Peyer's patch (tissue), 4 donors: ENCODE measurements at regions not wholly inside any gene's neighbourhood (a gene's known extent, or its start where the extent isn't known, plus 50 kb on each side); places are given as distances from the start of the nearest gene placed in this dataset.

ENCODE experiments used
- POLR2A ChIP-seq, 2 donors: fragments of 450-650 bp; IDR thresholded peaks; one replicate each; pipeline ENCODE4 v1.5.1; 2017; ENCODE audit warnings: antibody characterized with exemption in 2 of 2, mild to moderate bottlenecking in 2 of 2, moderate library complexity in 2 of 2
- TF ChIP-seq, protein P1 (sequence below), 6 experiments: fragments of 450-650 bp in 4 of 6; fragments of 200-600 bp in 2 of 6; sonication (generic) in 1 of 6; IDR thresholded peaks; one replicate each; pipeline ENCODE4 v1.5.1; 2017 to 2019; ENCODE audit warnings: antibody characterized with exemption in 6 of 6, mild to moderate bottlenecking in 3 of 6, moderate library complexity in 1 of 6

GRCh38 chr5:168008555-168008954 is 282.9 kb upstream of the WWC1 start:
- TF ChIP-seq, protein P1, sequence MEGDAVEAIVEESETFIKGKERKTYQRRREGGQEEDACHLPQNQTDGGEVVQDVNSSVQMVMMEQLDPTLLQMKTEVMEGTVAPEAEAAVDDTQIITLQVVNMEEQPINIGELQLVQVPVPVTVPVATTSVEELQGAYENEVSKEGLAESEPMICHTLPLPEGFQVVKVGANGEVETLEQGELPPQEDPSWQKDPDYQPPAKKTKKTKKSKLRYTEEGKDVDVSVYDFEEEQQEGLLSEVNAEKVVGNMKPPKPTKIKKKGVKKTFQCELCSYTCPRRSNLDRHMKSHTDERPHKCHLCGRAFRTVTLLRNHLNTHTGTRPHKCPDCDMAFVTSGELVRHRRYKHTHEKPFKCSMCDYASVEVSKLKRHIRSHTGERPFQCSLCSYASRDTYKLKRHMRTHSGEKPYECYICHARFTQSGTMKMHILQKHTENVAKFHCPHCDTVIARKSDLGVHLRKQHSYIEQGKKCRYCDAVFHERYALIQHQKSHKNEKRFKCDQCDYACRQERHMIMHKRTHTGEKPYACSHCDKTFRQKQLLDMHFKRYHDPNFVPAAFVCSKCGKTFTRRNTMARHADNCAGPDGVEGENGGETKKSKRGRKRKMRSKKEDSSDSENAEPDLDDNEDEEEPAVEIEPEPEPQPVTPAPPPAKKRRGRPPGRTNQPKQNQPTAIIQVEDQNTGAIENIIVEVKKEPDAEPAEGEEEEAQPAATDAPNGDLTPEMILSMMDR (IDR thresholded peaks at IDR 0.05) = no peak
- TF ChIP-seq POLR2A (IDR thresholded peaks at IDR 0.05) = no peak
